Left renal cortex interstitium (tissue), 4 donors: ENCODE measurements at regions not wholly inside any gene's neighbourhood (a gene's known extent, or its start where the extent isn't known, plus 50 kb on each side); places are given as distances from the start of the nearest gene placed in this dataset.

Experiments used
- DNase-seq, 4 donors: peaks; one replicate each; pipeline ENCODE4 v3.0.0-alpha.2; 2013; ENCODE audit warnings: low read depth in 4 of 4, low spot score in 2 of 4, missing footprints in 1 of 4

GRCh38 chr2:176388861-176389260 is 119.6 kb downstream of the MTX2 start:
- no peak for DNase-seq

- no peak for DNase-seq
Observed at GRCh38 chr2:176390276-176391147, 121.3 kb downstream of the MTX2 start.

GRCh38 chr2:176391148-176391419 is 121.8 kb downstream of the MTX2 start:
- no peak for DNase-seq

- DNase-seq: no peak
Observed at GRCh38 chr2:176392249-176392648, 123.0 kb downstream of the MTX2 start.

- no peak for DNase-seq
Observed at GRCh38 chr2:176392744-176393414, 123.6 kb downstream of the MTX2 start.

GRCh38 chr2:176395273-176395854 is 126.1 kb downstream of the MTX2 start:
- no peak for DNase-seq

- no peak for DNase-seq
Observed at GRCh38 chr2:176398243-176399073, 129.2 kb downstream of the MTX2 start.

- no peak for DNase-seq
Observed at GRCh38 chr2:176399074-176399598, 129.9 kb downstream of the MTX2 start.

- no peak for DNase-seq
Observed at GRCh38 chr2:176405477-176405876, 136.2 kb downstream of the MTX2 start.

GRCh38 chr2:176407706-176408105 is 138.5 kb downstream of the MTX2 start:
- DNase-seq: no peak

- DNase-seq: no peak
Observed at GRCh38 chr2:176409671-176410070, 140.4 kb downstream of the MTX2 start.

GRCh38 chr2:176412136-176412535 is 142.9 kb downstream of the MTX2 start:
- no peak for DNase-seq

GRCh38 chr2:176413786-176414185 is 144.5 kb downstream of the MTX2 start:
- no peak for DNase-seq

GRCh38 chr2:176414641-176415040 is 145.4 kb downstream of the MTX2 start:
- no peak for DNase-seq

- no peak for DNase-seq
Observed at GRCh38 chr2:176415174-176415895, 146.1 kb downstream of the MTX2 start.

- DNase-seq: no peak
Observed at GRCh38 chr2:176415937-176416499, 146.8 kb downstream of the MTX2 start.

- DNase-seq: no peak
Observed at GRCh38 chr2:176418768-176419167, 149.5 kb downstream of the MTX2 start.

GRCh38 chr2:176419591-176420071 is 150.4 kb downstream of the MTX2 start:
- DNase-seq: no peak

GRCh38 chr2:176421297-176422050 is 152.2 kb downstream of the MTX2 start:
- peak in 2 of 4 donors; percentile 62 to 65 for DNase-seq
